ENCODE measurements at regions not wholly inside any gene's neighbourhood (a gene's known extent, or its start where the extent isn't known, plus 50 kb on each side); places are given as distances from the start of the nearest gene placed in this dataset.
"Not testable (repeated sequence)": the region's sequence is repeated elsewhere in the genome, so short reads cannot be mapped to it uniquely, and the experiment has no call there.

- no peak for DNase-seq
These were observed 353.3 kb upstream of the SEMA3C start for GRCh38 chr7:81272176-81272575.

- DNase-seq: no peak
These were observed 349.7 kb upstream of the SEMA3C start for GRCh38 chr7:81268551-81268950.

GRCh38 chr7:81267508-81267907 lies 348.7 kb upstream of the SEMA3C start:
- DNase-seq: no peak

- no peak for DNase-seq
These were observed 345.3 kb upstream of the SEMA3C start for GRCh38 chr7:81264116-81264515.

GRCh38 chr7:81260152-81260551 lies 341.3 kb upstream of the SEMA3C start:
- DNase-seq: no peak

GRCh38 chr7:81256991-81257390 lies 338.1 kb upstream of the SEMA3C start:
- no peak for DNase-seq

- no peak for DNase-seq
These were observed 329.6 kb upstream of the SEMA3C start for GRCh38 chr7:81248420-81248819.

- DNase-seq: not testable (repeated sequence)
These were observed 328.5 kb upstream of the SEMA3C start for GRCh38 chr7:81247364-81247763.

GRCh38 chr7:81245353-81245752 lies 326.5 kb upstream of the SEMA3C start:
- no peak for DNase-seq

- no peak for DNase-seq
These were observed 325.4 kb upstream of the SEMA3C start for GRCh38 chr7:81244224-81244623.

GRCh38 chr7:81236560-81236959 lies 317.7 kb upstream of the SEMA3C start:
- no peak for DNase-seq

- no peak for DNase-seq
These were observed 317.1 kb upstream of the SEMA3C start for GRCh38 chr7:81235997-81236396.

GRCh38 chr7:81234896-81235295 lies 316.0 kb upstream of the SEMA3C start:
- no peak for DNase-seq

- DNase-seq: no peak
These were observed 314.5 kb upstream of the SEMA3C start for GRCh38 chr7:81233208-81233940.

- DNase-seq: no peak
These were observed 313.4 kb upstream of the SEMA3C start for GRCh38 chr7:81232084-81232799.

- no peak for DNase-seq
These were observed 312.5 kb upstream of the SEMA3C start for GRCh38 chr7:81231301-81231838.

- no peak for DNase-seq
These were observed 307.4 kb upstream of the SEMA3C start for GRCh38 chr7:81226234-81226633.

GRCh38 chr7:81222692-81223091 lies 303.8 kb upstream of the SEMA3C start:
- DNase-seq: not testable (repeated sequence)

GRCh38 chr7:81221527-81222217 lies 302.8 kb upstream of the SEMA3C start:
- no peak for DNase-seq

- DNase-seq: no peak
These were observed 299.7 kb upstream of the SEMA3C start for GRCh38 chr7:81218480-81219106.

- DNase-seq: no peak
These were observed 294.5 kb upstream of the SEMA3C start for GRCh38 chr7:81213394-81213793.

GRCh38 chr7:81211934-81212320 lies 293.1 kb upstream of the SEMA3C start:
- no peak for DNase-seq
